ENCODE measurements at regions not wholly inside any gene's neighbourhood (a gene's known extent, or its start where the extent isn't known, plus 50 kb on each side); places are given as distances from the start of the nearest gene placed in this dataset.

GRCh38 chr3:26438325-26438940, 184.1 kb upstream of the LRRC3B start:
- FAIRE-seq: no peak
- SMC1A ChIA-PET (ENCODE audit: uncharacterized antibody, unreplicated experiment): no interaction called here
- Histone ChIP-seq H3K4me1 (ENCODE audit: control insufficient read depth, insufficient read depth, low read length) (no peaks in the 10 kb centered on the region), H3K27me3 (replicated peaks in 1 of 2; ENCODE audit: control insufficient read depth in 2 of 2, insufficient read depth in 2 of 2, low read length in 1 of 2) (no peaks in the 10 kb centered on the region), H3K4me2 (ENCODE audit: control insufficient read depth, insufficient read depth) (no peak overlapping the region), H3K9me3 (replicated peaks; ENCODE audit: control insufficient read depth, insufficient read depth, low read length) (no peaks in the 10 kb centered on the region), H3K4me3 (no peak overlapping the region), H2AFZ (ENCODE audit: control insufficient read depth, low read depth, low read length) (no peak overlapping the region), H4K20me1 (ENCODE audit: control insufficient read depth, insufficient read depth) (no peaks in the 10 kb centered on the region), H3K9ac (ENCODE audit: control insufficient read depth, insufficient read depth, low read length) (no peak overlapping the region), H3K36me3 (ENCODE audit: control insufficient read depth in 2 of 2, insufficient read depth in 2 of 2, low read length in 1 of 2) (no peaks in the 10 kb centered on the region), H3K79me2 (ENCODE audit: control insufficient read depth, insufficient read depth, low read length) (no peaks in the 10 kb centered on the region), H3K27ac (ENCODE audit: control insufficient read depth, insufficient read depth) (no peak overlapping the region)
- 5% methylated on average over 4 of the region's 4 CpGs for WGBS (ENCODE audit: insufficient coverage, insufficient replicate concordance, low lambda C conversion rate, missing lambda C conversion rate)
- RAD21 ChIA-PET (ENCODE audit: unreplicated experiment): no interaction called here
- TF ChIP-seq CHD1 (IDR thresholded peaks at IDR 0.05; ENCODE audit: low read depth, low read length): no peak
- TF ChIP-seq, protein P1, sequence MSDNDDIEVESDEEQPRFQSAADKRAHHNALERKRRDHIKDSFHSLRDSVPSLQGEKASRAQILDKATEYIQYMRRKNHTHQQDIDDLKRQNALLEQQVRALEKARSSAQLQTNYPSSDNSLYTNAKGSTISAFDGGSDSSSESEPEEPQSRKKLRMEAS (IDR thresholded peaks at IDR 0.05; ENCODE audit: low read depth, low read length): no peak
- no peak for TF ChIP-seq SMC3 (IDR thresholded peaks at IDR 0.05; ENCODE audit: borderline replicate concordance, low read length)
- TF ChIP-seq, protein P2, sequence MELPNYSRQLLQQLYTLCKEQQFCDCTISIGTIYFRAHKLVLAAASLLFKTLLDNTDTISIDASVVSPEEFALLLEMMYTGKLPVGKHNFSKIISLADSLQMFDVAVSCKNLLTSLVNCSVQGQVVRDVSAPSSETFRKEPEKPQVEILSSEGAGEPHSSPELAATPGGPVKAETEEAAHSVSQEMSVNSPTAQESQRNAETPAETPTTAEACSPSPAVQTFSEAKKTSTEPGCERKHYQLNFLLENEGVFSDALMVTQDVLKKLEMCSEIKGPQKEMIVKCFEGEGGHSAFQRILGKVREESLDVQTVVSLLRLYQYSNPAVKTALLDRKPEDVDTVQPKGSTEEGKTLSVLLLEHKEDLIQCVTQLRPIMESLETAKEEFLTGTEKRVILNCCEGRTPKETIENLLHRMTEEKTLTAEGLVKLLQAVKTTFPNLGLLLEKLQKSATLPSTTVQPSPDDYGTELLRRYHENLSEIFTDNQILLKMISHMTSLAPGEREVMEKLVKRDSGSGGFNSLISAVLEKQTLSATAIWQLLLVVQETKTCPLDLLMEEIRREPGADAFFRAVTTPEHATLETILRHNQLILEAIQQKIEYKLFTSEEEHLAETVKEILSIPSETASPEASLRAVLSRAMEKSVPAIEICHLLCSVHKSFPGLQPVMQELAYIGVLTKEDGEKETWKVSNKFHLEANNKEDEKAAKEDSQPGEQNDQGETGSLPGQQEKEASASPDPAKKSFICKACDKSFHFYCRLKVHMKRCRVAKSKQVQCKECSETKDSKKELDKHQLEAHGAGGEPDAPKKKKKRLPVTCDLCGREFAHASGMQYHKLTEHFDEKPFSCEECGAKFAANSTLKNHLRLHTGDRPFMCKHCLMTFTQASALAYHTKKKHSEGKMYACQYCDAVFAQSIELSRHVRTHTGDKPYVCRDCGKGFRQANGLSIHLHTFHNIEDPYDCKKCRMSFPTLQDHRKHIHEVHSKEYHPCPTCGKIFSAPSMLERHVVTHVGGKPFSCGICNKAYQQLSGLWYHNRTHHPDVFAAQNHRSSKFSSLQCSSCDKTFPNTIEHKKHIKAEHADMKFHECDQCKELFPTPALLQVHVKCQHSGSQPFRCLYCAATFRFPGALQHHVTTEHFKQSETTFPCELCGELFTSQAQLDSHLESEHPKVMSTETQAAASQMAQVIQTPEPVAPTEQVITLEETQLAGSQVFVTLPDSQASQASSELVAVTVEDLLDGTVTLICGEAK (IDR thresholded peaks at IDR 0.05; ENCODE audit: borderline replicate concordance): no peak
- no peak for TF ChIP-seq NR2F1 (conservative IDR thresholded peaks at IDR 0.05)
- TF ChIP-seq JUNB (IDR thresholded peaks at IDR 0.05): no peak
- TF ChIP-seq SUPT20H (IDR thresholded peaks at IDR 0.05; ENCODE audit: borderline replicate concordance, control insufficient read depth, low read depth, low read length): no peak
- ATAC-seq: no peak
- intact Hi-C loops (cut with micrococcal nuclease; ENCODE audit: unreplicated experiment): no loop called here
- no peak for DNase-seq (ENCODE audit: low read depth, low spot score)
- BruUV-seq (replicated peaks): no TSS peak
- POLR2A ChIA-PET: no interaction called here
- in situ Hi-C loops (cut with MboI): no loop called here
- CTCF ChIA-PET: no interaction called here
